Endothelial cell of umbilical vein (primary cell): ENCODE measurements at regions not wholly inside any gene's neighbourhood (a gene's known extent, or its start where the extent isn't known, plus 50 kb on each side); places are given as distances from the start of the nearest gene placed in this dataset.

Experiments
- BruUV-seq: library from RNA; stranded (reverse); fragments of 400-500 nt; replicated peaks from 2 replicates; lab custom pipeline; 2021; lab: Mats Ljungman, UMichigan
- CTCF ChIA-PET: fragments of 300-600, 350-600 bp; sonication (Branson Sonifier 250); formaldehyde crosslinking; loops from one replicate; lab custom pipeline; 2021; ENCODE audit warnings: antibody characterized with exemption, inconsistent platforms; lab: Charles Lee
- POLR2A ChIA-PET: fragments of 300-600, 350-600 bp; sonication (Branson Sonifier 250); formaldehyde crosslinking; loops from one replicate; lab custom pipeline; 2021; ENCODE audit warnings: antibody characterized with exemption, inconsistent platforms; lab: Charles Lee
- DNase-seq: peaks from one replicate; pipeline ENCODE4 v3.0.0-alpha.2; 2011; ENCODE audit warnings: low read depth, low spot score
- FAIRE-seq: peaks from 2 replicates; lab custom pipeline; 2011; peaks lifted over from hg19 to GRCh38; lab: Jason Lieb, UNC
- H2AFZ ChIP-seq: 2 replicates; pipeline ENCODE4 v1.6.0; 2012; ENCODE audit warnings: low read depth, low read length, control low read depth, inconsistent platforms
- H3K27ac ChIP-seq: 2 replicates; pipeline ENCODE4 v1.5.1; 2011; ENCODE audit warnings: low read depth, mild to moderate bottlenecking, control low read depth, low read length, moderate library complexity; ENCODE audit not compliant: insufficient read depth
- H3K27me3 ChIP-seq, 2 experiments: 2 replicates each; pipeline versions ENCODE4 v1.6.0 to v1.6.1; 2011; ENCODE audit warnings: low read length in 2 of 2, mixed read lengths in 1 of 2; ENCODE audit not compliant: control insufficient read depth in 2 of 2, insufficient read depth in 2 of 2
- H3K36me3 ChIP-seq, 2 experiments: 2 replicates in 1 of 2; 3 replicates in 1 of 2; pipeline ENCODE4 v1.5.1; 2011; ENCODE audit warnings: low read length in 2 of 2, mild to moderate bottlenecking in 1 of 2, moderate library complexity in 1 of 2; ENCODE audit not compliant: control insufficient read depth in 2 of 2, insufficient read depth in 2 of 2; ENCODE audit errors: extremely low read depth in 1 of 2
- H3K4me1 ChIP-seq: 3 replicates; pipeline ENCODE4 v1.5.1; 2011; ENCODE audit warnings: mild to moderate bottlenecking, low read length; ENCODE audit not compliant: control insufficient read depth, insufficient read depth; ENCODE audit errors: extremely low read depth
- H3K4me2 ChIP-seq: 2 replicates; pipeline ENCODE4 v1.6.1; 2011; ENCODE audit warnings: low read length, control low read depth, mixed read lengths; ENCODE audit not compliant: insufficient read depth
- H3K4me3 ChIP-seq, 3 experiments: fragments of 200-600 bp in 1 of 3; sonication (generic), shearing (Covaris generic) in 1 of 3; replicated peaks in 1 of 3; 2 replicates each; pipeline ENCODE4 v1.5.1; 2011 to 2016; ENCODE audit warnings: control low read depth in 3 of 3, low read length in 3 of 3, mild to moderate bottlenecking in 2 of 3, inconsistent platforms in 1 of 3, low read depth in 1 of 3, moderate library complexity in 1 of 3; ENCODE audit not compliant: insufficient read depth in 1 of 3
- H3K79me2 ChIP-seq: 2 replicates; pipeline ENCODE4 v1.6.0; 2012; ENCODE audit warnings: low read length, inconsistent platforms; ENCODE audit not compliant: control insufficient read depth, insufficient read depth
- H3K9ac ChIP-seq: replicated peaks from 2 replicates; pipeline ENCODE3; 2011; ENCODE audit warnings: low read length, control low read depth; ENCODE audit not compliant: insufficient read depth; ENCODE audit errors: extremely low read depth
- H3K9me1 ChIP-seq: replicated peaks from 3 replicates; pipeline ENCODE4 v1.6.0; 2011; ENCODE audit warnings: mild to moderate bottlenecking, low read length; ENCODE audit not compliant: control insufficient read depth, insufficient read depth; ENCODE audit errors: extremely low read depth
- H3K9me3 ChIP-seq: replicated peaks from 2 replicates; pipeline ENCODE4 v1.5.1; 2012; ENCODE audit warnings: low read length, inconsistent platforms; ENCODE audit not compliant: control insufficient read depth, insufficient read depth
- H4K20me1 ChIP-seq: replicated peaks from 2 replicates; pipeline ENCODE3; 2011; ENCODE audit warnings: mild to moderate bottlenecking, low read length; ENCODE audit not compliant: control insufficient read depth, insufficient read depth; ENCODE audit errors: extremely low read depth
- CTCF ChIP-seq, 2 donors: IDR thresholded peaks; 1 replicate in 1 of 2; 2 replicates in 1 of 2; pipeline ENCODE4 v1.5.1; 2011; ENCODE audit warnings: low read length in 2 of 2, mild to moderate bottlenecking in 2 of 2, moderate library complexity in 2 of 2, control low read depth in 1 of 2, inconsistent platforms in 1 of 2, low read depth in 1 of 2; ENCODE audit not compliant: insufficient read depth in 1 of 2; ENCODE audit errors: extremely low read depth in 1 of 2
- EZH2 ChIP-seq: IDR thresholded peaks from 2 replicates; pipeline ENCODE4 v1.6.1; 2012; ENCODE audit warnings: borderline replicate concordance, low read depth, mild to moderate bottlenecking, moderate library complexity, low read length, inconsistent platforms; ENCODE audit not compliant: severe bottlenecking
- FOS ChIP-seq: IDR thresholded peaks from 2 replicates; pipeline ENCODE4 v1.6.1; 2011; ENCODE audit warnings: mild to moderate bottlenecking, low read length, moderate library complexity, borderline replicate concordance; ENCODE audit not compliant: insufficient read depth
- GATA2 ChIP-seq: IDR thresholded peaks from 2 replicates; pipeline ENCODE4 v1.7.0; 2011; ENCODE audit warnings: low read depth, mild to moderate bottlenecking, moderate library complexity, mixed read lengths, low read length; ENCODE audit not compliant: insufficient read length, insufficient read depth
- JUN ChIP-seq: IDR thresholded peaks from 2 replicates; pipeline ENCODE4 v1.6.1; 2011; ENCODE audit warnings: borderline replicate concordance, low read depth; ENCODE audit not compliant: insufficient read length, insufficient read depth
- MAX ChIP-seq: IDR thresholded peaks from 2 replicates; pipeline ENCODE4 v1.6.1; 2011; ENCODE audit not compliant: insufficient read depth, insufficient read length
- MYC ChIP-seq: IDR thresholded peaks from one replicate; pipeline ENCODE4 v1.6.1; 2011; ENCODE audit warnings: mild to moderate bottlenecking, low read depth, low read length
- POLR2AphosphoS5 ChIP-seq: IDR thresholded peaks from 2 replicates; pipeline ENCODE4 v1.6.1; 2012; ENCODE audit warnings: low read depth, mild to moderate bottlenecking, control low read depth, low read length, moderate library complexity; ENCODE audit not compliant: insufficient read depth
- dilution Hi-C: fragments of 300-500 bp; cut with MboI; formaldehyde crosslinking; loops from one replicate; pipeline ENCODE4 v1.15.0; 2019; ENCODE audit warnings: low sequenced_read_pairs; ENCODE audit not compliant: extremely low pct_ligation_motif_present
- intact Hi-C: fragments of 100-400 bp; cut with micrococcal nuclease; formaldehyde crosslinking; loops from one replicate; pipeline ENCODE4 v1.10.0; 2022

- H3K79me2 ChIP-seq: no peaks in the 10 kb centered on the region
- no peak overlapping the region for H3K4me3 ChIP-seq
- H3K9me1 ChIP-seq: no peaks in the 10 kb centered on the region
- TF ChIP-seq GATA2: no peak
- no peak for TF ChIP-seq MAX
- TF ChIP-seq POLR2AphosphoS5: no peak
- TF ChIP-seq MYC: no peak
- no peak for TF ChIP-seq JUN
- no peak for TF ChIP-seq EZH2
- TF ChIP-seq FOS: no peak
- no peak for TF ChIP-seq CTCF (IDR thresholded peaks at IDR 0.05; ENCODE audit: extremely low read depth in 1 of 2, insufficient read depth in 1 of 2, low read depth in 1 of 2, low read length in 2 of 2)
- intact Hi-C loops: no loop called here
- H3K27ac ChIP-seq: no peak overlapping the region
- H3K4me1 ChIP-seq: no peaks in the 10 kb centered on the region
- no TSS peak for BruUV-seq
- dilution Hi-C loops: no loop called here
- no peaks in the 10 kb centered on the region for H4K20me1 ChIP-seq
- FAIRE-seq (no peak), DNase-seq (no peak)
- CTCF ChIA-PET: no interaction called here
- no peaks in the 10 kb centered on the region for H3K9me3 ChIP-seq
- POLR2A ChIA-PET: no interaction called here
- H2AFZ ChIP-seq: no peak overlapping the region
- H3K4me2 ChIP-seq: no peak overlapping the region
- H3K27me3 ChIP-seq: no peaks in the 10 kb centered on the region
- no peaks in the 10 kb centered on the region for H3K36me3 ChIP-seq
- H3K9ac ChIP-seq: no peak overlapping the region
Observed at GRCh38 chr9:90016272-90016671, 411.5 kb downstream of the GADD45G start.
